ENCODE measurements at regions not wholly inside any gene's neighbourhood (a gene's known extent, or its start where the extent isn't known, plus 50 kb on each side); places are given as distances from the start of the nearest gene placed in this dataset.

GRCh38 chr14:25953532-25954139 is 644.2 kb downstream of the NOVA1 start:
- H3K4me3 ChIP-seq (ENCODE audit: low read depth, low read length): no peak overlapping the region
- CTCF ChIA-PET: no interaction called here
- no peak for TF ChIP-seq CTCF (IDR thresholded peaks at IDR 0.05; ENCODE audit: insufficient read depth, low read length, missing control alignments)
- no peak for DNase-seq (ENCODE audit: low read depth, low spot score)
- POLR2A ChIA-PET: no interaction called here

- ChIA-PET CTCF (no interaction called here), POLR2A (no interaction called here)
- no peak overlapping the region for H3K4me3 ChIP-seq (ENCODE audit: low read depth, low read length)
- no peak for DNase-seq (ENCODE audit: low read depth, low spot score)
- TF ChIP-seq CTCF (IDR thresholded peaks at IDR 0.05; ENCODE audit: insufficient read depth, low read length, missing control alignments): no peak
Measured at GRCh38 chr14:25945746-25946145, 652.1 kb downstream of the NOVA1 start.

GRCh38 chr14:25944020-25944419 is 653.8 kb downstream of the NOVA1 start:
- CTCF ChIA-PET: no interaction called here
- TF ChIP-seq CTCF (IDR thresholded peaks at IDR 0.05; ENCODE audit: insufficient read depth, low read length, missing control alignments): no peak
- DNase-seq (ENCODE audit: low read depth, low spot score): no peak
- no peak overlapping the region for H3K4me3 ChIP-seq (ENCODE audit: low read depth, low read length)
- POLR2A ChIA-PET: no interaction called here

GRCh38 chr14:25943329-25943728 is 654.5 kb downstream of the NOVA1 start:
- no peak overlapping the region for H3K4me3 ChIP-seq (ENCODE audit: low read depth, low read length)
- CTCF ChIA-PET: no interaction called here
- POLR2A ChIA-PET: no interaction called here
- DNase-seq (ENCODE audit: low read depth, low spot score): no peak
- no peak for TF ChIP-seq CTCF (IDR thresholded peaks at IDR 0.05; ENCODE audit: insufficient read depth, low read length, missing control alignments)

GRCh38 chr14:25942090-25942489 is 655.7 kb downstream of the NOVA1 start:
- CTCF ChIA-PET: no interaction called here
- no peak for DNase-seq (ENCODE audit: low read depth, low spot score)
- POLR2A ChIA-PET: no interaction called here
- TF ChIP-seq CTCF (IDR thresholded peaks at IDR 0.05; ENCODE audit: insufficient read depth, low read length, missing control alignments): no peak
- no peak overlapping the region for H3K4me3 ChIP-seq (ENCODE audit: low read depth, low read length)

- CTCF ChIA-PET: no interaction called here
- POLR2A ChIA-PET: no interaction called here
Measured at GRCh38 chr14:25933731-25934130, 664.1 kb downstream of the NOVA1 start.

More at GRCh38 chr14:25933731-25934130, 664.1 kb downstream of the NOVA1 start:
- no peak for DNase-seq (ENCODE audit: low read depth, low spot score)
- no peak for TF ChIP-seq CTCF (IDR thresholded peaks at IDR 0.05; ENCODE audit: insufficient read depth, low read length, missing control alignments)
- H3K4me3 ChIP-seq (ENCODE audit: low read depth, low read length): no peak overlapping the region
